Type B pancreatic cell (in vitro differentiated cells): ENCODE measurements at regions not wholly inside any gene's neighbourhood (a gene's known extent, or its start where the extent isn't known, plus 50 kb on each side); places are given as distances from the start of the nearest gene placed in this dataset.

Experiments used
- DNase-seq: peaks from one replicate; pipeline ENCODE4 v3.0.0; 2021; ENCODE audit warnings: mixed read lengths; ENCODE audit not compliant: unreplicated experiment; ENCODE audit errors: extremely low spot score
- H3K27ac Mint-ChIP-seq: 2 replicates; pipeline ENCODE4 v1.8.0; 2021; ENCODE audit warnings: mild to moderate bottlenecking, mixed read lengths
- H3K27me3 Mint-ChIP-seq: 2 replicates; pipeline ENCODE4 v1.8.0; 2021; ENCODE audit warnings: mixed read lengths
- H3K36me3 Mint-ChIP-seq: 2 replicates; pipeline ENCODE4 v1.8.0; 2021; ENCODE audit warnings: mixed read lengths
- H3K4me1 Mint-ChIP-seq: one replicate; pipeline ENCODE4 v1.8.0; 2021; ENCODE audit warnings: mixed read lengths; ENCODE audit not compliant: unreplicated experiment
- H3K4me3 Mint-ChIP-seq: 2 replicates; pipeline ENCODE4 v1.8.0; 2021; ENCODE audit warnings: mild to moderate bottlenecking, mixed read lengths
- H3K9me3 Mint-ChIP-seq: 2 replicates; pipeline ENCODE4 v1.8.0; 2021; ENCODE audit warnings: mixed read lengths
- CTCF ChIP-seq: fragments of 200-600 bp; sonication (generic); conservative IDR thresholded peaks from 2 replicates; pipeline ENCODE4 v1.5.0; 2021; ENCODE audit warnings: antibody characterized with exemption, mild to moderate bottlenecking

- TF ChIP-seq CTCF, result no peak
- Mint-ChIP-seq H3K27ac (no peak overlapping the region), H3K27me3 (no peaks in the 10 kb centered on the region), H3K4me3 (no peak overlapping the region), H3K4me1 (peaks cover 15% of the 10 kb centered on the region), H3K36me3 (no peaks in the 10 kb centered on the region), H3K9me3 (no peaks in the 10 kb centered on the region)
- no peak for DNase-seq
Observed at GRCh38 chr16:85402910-85403692, 210.0 kb upstream of the GSE1 start.

- DNase-seq, result no peak
- no peaks in the 10 kb centered on the region for H3K9me3 Mint-ChIP-seq
- TF ChIP-seq CTCF, result no peak
- H3K4me1 Mint-ChIP-seq, result peaks cover 10% of the 10 kb centered on the region
- no peak overlapping the region for H3K27ac Mint-ChIP-seq
- H3K27me3 Mint-ChIP-seq, result no peaks in the 10 kb centered on the region
- H3K4me3 Mint-ChIP-seq, result no peak overlapping the region
- H3K36me3 Mint-ChIP-seq, result no peaks in the 10 kb centered on the region
Observed at GRCh38 chr16:85403693-85404092, 209.4 kb upstream of the GSE1 start.

- no peak for DNase-seq
- Mint-ChIP-seq H3K4me3 (no peak overlapping the region), H3K36me3 (peaks cover 3% of the 10 kb centered on the region), H3K4me1 (peaks cover 6% of the 10 kb centered on the region), H3K27ac (no peak overlapping the region), H3K9me3 (no peaks in the 10 kb centered on the region), H3K27me3 (no peaks in the 10 kb centered on the region)
- no peak for TF ChIP-seq CTCF
Observed at GRCh38 chr16:85412911-85413520, 200.1 kb upstream of the GSE1 start.

- no peak overlapping the region for H3K27ac Mint-ChIP-seq
Observed at GRCh38 chr16:85413691-85414663, 199.1 kb upstream of the GSE1 start.

More at GRCh38 chr16:85413691-85414663, 199.1 kb upstream of the GSE1 start:
- Mint-ChIP-seq H3K36me3 (peaks cover 3% of the 10 kb centered on the region), H3K27me3 (no peaks in the 10 kb centered on the region), H3K9me3 (no peaks in the 10 kb centered on the region), H3K4me3 (no peak overlapping the region), H3K4me1 (peaks cover 13% of the 10 kb centered on the region)
- DNase-seq, result no peak
- TF ChIP-seq CTCF, result no peak
